DMS153 treated with DMSO at 0.1 percent for 48 hours (cell line): ENCODE measurements at regions not wholly inside any gene's neighbourhood (a gene's known extent, or its start where the extent isn't known, plus 50 kb on each side); places are given as distances from the start of the nearest gene placed in this dataset.

ENCODE experiments used
- DNase-seq: peaks from one replicate; lab custom pipeline; 2025; ENCODE audit not compliant: unreplicated experiment; lab: John Stamatoyannopoulos, UW

GRCh38 chr11:131229221-131229620, 141.2 kb upstream of the NTM start:
- DNase-seq = no peak

GRCh38 chr11:131231317-131231940, 139.0 kb upstream of the NTM start:
- no peak for DNase-seq

GRCh38 chr11:131232261-131232660, 138.2 kb upstream of the NTM start:
- DNase-seq = no peak

- DNase-seq = no peak
Measured at GRCh38 chr11:131234221-131234620, 136.2 kb upstream of the NTM start.

- DNase-seq = no peak
Measured at GRCh38 chr11:131235328-131236298, 134.8 kb upstream of the NTM start.

DNA sequence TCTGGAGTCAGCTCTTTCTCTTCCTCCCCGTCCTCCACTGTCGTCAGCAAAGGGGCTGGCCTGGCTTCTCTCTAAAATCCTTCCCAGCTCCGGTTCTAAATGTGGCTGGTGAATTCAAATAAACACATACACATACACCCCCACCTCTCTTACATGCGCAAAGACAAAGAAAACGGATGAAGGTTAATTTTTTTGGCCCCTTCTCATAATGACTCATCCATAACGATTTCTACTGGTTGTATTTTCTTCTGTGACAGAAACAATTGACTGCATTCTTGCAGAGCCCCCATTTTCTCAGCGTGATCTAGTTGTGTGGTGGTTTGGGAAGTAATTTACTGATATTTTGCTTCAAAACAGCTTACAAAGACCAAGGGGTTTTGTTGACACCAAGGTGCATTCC, 130.0 kb upstream of the NTM start:
- DNase-seq = no peak

DNA sequence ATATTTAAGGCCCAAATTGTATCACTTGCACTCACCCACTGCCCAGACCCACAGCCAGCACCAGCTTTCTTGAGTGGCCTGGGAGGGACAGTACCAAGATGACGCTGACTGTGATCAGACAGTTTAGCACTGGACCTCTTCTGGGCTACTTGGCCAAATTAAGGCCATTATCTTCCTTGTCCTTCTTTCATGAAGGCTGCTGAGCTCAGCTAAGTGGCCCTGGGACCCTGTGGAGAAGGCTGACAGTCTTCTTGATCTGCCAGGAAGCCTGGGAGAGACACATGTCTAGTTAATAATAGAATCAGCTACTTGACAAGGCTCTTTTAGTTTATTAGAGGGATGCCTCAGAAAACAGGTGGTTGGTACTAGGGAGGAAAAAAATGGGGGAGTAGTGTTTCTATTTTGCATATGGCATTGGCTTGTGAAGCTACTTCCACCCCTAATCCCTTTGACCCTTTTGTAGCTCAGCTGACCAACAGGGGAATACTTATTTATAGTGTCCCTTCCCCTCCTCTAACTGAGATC, 127.9 kb upstream of the NTM start:
- DNase-seq = no peak

DNA sequence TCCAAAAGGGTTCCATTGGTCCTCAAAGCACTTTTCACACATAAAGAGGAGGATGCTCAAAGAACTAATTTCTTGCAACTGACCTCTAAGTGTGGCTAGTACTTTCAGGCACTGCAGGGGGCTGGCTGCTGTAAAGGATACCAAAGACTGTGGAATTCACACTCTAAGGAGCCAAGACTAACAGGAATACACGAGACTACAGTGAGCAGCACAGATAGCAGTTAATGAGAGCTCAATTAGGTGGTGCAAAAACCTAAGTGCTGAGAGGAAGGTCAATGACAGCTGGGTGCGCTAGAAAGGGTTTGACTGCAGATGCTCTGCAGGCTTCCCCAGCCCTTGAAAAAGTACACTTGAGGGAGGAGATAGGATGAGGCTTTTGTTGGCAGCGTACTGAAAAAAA, 124.3 kb upstream of the NTM start:
- DNase-seq = no peak

- peak; percentile 2 for DNase-seq
Measured at GRCh38 chr11:131246663-131247062, 123.8 kb upstream of the NTM start.

GRCh38 chr11:131248588-131248987, 121.8 kb upstream of the NTM start:
- no peak for DNase-seq

DNA sequence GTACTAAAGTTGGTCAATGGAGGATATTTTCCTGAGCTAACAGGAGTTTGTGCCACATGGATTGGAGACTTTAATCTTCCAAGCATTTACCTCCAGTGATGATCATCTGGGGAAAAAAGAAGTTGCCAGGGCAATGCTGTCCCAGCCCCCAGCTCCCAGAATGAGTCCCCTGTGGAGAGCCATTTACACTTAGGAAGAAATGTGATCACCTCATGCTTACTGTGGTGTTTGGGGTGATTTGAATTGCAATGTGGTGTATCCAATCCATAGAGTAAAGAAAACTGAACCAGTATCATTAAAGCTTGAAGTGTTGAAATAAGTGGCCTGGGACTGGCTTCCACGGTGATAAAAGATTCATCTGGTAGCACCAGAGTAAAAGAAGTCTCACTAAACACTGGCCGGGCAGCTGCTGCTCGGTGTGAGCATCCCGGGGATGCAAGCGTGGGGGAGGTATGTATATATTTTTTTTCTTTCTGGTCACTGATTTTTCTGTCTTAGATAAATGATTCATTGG, 117.2 kb upstream of the NTM start:
- DNase-seq = no peak

GRCh38 chr11:131253656-131254151, 116.7 kb upstream of the NTM start:
- no peak for DNase-seq

DNA sequence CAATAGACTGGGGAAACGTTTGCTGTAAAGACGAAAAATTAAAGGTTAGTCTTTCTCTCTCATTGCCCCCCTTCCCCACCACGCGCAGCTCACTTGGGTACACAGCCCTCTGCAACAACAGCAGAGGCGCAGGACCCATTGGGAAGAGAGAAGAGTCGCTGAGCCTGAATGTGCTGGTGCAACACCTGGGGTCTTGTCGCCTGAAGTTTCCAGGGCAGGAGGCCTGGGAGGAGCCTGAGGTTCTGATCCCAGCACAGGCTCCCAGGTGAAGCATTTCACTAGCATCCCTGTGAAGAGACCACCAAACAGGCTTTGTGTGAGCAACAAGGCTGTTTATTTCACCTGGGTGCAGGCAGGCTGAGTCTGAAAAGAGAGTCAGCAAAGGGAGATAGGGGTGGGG, 116.2 kb upstream of the NTM start:
- no peak for DNase-seq

DNA sequence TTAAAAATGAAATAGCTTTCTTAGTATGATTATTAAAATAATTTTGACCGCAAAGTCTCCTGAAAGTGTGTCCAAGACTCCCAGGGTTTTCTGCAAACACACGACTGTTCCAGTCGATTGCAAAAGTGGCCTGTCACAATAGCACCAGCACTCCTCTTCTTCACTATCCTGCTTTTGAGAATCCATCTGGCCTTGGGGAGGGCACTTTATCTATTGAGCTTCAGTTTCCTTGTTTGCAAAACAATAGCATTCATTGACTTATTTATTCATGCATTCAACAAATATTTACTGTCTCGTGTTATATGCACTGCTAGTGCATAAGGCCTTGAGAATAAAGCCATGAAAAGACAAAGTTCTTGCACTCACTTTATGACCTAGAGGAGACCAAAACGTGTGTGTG, 96.2 kb upstream of the NTM start:
- no peak for DNase-seq

- DNase-seq = no peak
Measured at GRCh38 chr11:131275580-131275979, 94.8 kb upstream of the NTM start.

DNA sequence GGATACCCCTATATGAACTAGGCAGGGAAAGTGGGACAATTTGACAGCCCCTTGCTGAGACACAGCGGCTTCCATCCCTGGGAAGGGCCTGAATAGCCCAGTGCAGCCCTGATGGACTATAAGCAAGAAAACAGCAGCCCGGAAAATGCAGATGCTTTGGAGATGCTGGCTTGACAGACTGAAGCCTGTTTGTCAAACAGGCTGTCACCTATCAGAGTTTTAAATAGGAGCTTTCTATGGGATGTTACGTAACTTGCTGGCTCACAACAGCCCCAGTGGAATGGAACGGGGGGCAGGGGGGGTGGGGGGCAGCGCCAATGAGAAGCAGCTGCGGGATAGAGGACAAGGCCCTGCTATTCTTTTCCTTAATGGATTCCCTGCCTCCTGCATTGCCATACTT, 91.9 kb upstream of the NTM start:
- no peak for DNase-seq

GRCh38 chr11:131279654-131280384, 90.6 kb upstream of the NTM start:
- DNase-seq = no peak

DNA sequence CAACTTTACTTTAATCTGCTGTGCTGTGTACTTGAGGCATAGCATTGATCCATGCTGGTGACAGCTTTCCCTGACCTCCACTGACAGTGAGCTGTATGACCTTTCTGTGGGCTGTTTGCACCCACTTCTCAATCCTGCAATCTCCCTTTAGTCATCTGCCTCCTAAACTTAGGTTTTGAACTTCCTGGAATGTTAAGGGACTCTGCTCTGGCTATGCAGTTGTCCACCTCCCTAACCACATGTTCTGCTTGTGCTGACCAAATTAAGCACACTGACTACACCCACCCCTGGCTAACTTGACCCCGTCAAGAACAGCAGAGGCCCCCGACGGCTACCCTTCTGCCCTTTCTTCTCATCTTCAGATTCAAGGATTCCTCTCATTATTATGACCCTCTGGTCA, 89.1 kb upstream of the NTM start:
- DNase-seq = no peak

GRCh38 chr11:131284041-131284440, 86.4 kb upstream of the NTM start:
- DNase-seq = no peak

- no peak for DNase-seq
Measured at GRCh38 chr11:131288521-131289091, 81.8 kb upstream of the NTM start.

- DNase-seq = no peak
Measured at GRCh38 chr11:131290185-131290584, 80.2 kb upstream of the NTM start.
